ENCODE measurements at regions not wholly inside any gene's neighbourhood (a gene's known extent, or its start where the extent isn't known, plus 50 kb on each side); places are given as distances from the start of the nearest gene placed in this dataset.
"Not testable (repeated sequence)": the region's sequence is repeated elsewhere in the genome, so short reads cannot be mapped to it uniquely, and the experiment has no call there.

GRCh38 chr21:35401476-35401875, 352.4 kb upstream of the RUNX1 start:
- no peak for DNase-seq (ENCODE audit: low spot score)

- peak; percentile 38 for DNase-seq (ENCODE audit: low spot score)
Observed at GRCh38 chr21:35400233-35400939, 351.3 kb upstream of the RUNX1 start.

GRCh38 chr21:35399706-35400105, 350.6 kb upstream of the RUNX1 start:
- no peak for DNase-seq (ENCODE audit: low spot score)

- DNase-seq (ENCODE audit: low spot score), result no peak
Observed at GRCh38 chr21:35399002-35399530, 350.0 kb upstream of the RUNX1 start.

- DNase-seq (ENCODE audit: low spot score), result no peak
Observed at GRCh38 chr21:35398346-35398982, 349.4 kb upstream of the RUNX1 start.

DNA sequence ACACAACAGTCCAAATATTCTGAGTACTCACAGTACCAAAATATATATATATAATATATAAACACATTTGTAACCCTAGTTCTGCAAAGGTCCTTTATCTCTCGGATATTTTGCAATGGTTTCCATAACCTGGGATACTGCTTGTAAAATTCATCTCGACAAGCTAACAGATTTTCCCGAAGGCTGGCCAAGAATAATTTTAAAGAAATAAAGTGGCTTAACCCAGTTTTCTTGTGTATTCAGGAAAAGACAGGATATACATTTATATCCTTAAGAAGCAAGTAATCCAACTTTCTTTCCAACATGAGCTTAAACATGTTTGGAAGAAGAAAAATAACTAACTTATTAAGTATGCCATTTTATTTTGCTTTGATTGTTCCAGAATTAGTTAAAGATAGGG, 348.7 kb upstream of the RUNX1 start:
- no peak for DNase-seq (ENCODE audit: low spot score)

- DNase-seq (ENCODE audit: low spot score), result no peak
Observed at GRCh38 chr21:35396655-35397054, 347.6 kb upstream of the RUNX1 start.

GRCh38 chr21:35395728-35396127, 346.6 kb upstream of the RUNX1 start:
- DNase-seq (ENCODE audit: low spot score), result no peak

- DNase-seq (ENCODE audit: low spot score), result no peak
Observed at GRCh38 chr21:35394634-35395369, 345.7 kb upstream of the RUNX1 start.

DNA sequence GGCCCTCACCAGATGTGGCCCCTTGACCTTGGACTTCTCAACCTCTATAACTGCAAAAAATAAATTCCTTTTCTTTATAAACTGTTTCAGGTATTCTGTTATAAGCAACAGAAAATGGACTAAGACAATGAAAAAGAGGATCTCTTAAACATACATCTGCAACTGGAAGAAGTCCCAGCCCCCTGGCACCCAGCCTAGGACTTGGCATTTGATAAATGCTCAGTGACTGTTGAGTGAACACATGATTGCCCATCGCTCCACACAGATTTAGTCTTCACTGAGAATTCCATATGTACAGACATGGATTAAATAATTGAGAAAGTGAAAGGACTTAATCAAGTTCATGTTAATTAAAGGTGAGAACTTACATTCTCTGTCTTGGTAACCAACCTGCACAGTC, 344.9 kb upstream of the RUNX1 start:
- DNase-seq (ENCODE audit: low spot score), result no peak

- no peak for DNase-seq (ENCODE audit: low spot score)
Observed at GRCh38 chr21:35390013-35390776, 341.1 kb upstream of the RUNX1 start.

- no peak for DNase-seq (ENCODE audit: low spot score)
Observed at GRCh38 chr21:35386491-35387079, 337.5 kb upstream of the RUNX1 start.

DNA sequence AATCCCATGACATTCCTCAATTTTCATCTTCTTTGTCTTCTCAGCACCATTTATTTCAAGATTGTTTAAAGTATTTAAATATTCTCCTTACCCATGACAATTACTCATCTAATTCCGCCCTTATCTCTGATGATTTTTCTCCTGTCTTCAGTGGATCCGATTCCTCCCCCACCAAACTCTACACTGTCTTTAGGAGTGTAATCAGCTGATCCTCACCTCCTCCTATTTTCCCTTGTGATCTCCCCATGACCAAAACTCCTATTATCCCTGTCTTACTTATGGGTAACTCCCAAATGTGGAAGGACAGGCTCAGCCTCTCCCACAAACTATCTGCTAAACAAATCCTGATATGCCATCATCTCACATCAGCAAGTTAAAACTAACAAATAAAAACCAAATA, 335.3 kb upstream of the RUNX1 start:
- no peak for DNase-seq (ENCODE audit: low spot score)

DNA sequence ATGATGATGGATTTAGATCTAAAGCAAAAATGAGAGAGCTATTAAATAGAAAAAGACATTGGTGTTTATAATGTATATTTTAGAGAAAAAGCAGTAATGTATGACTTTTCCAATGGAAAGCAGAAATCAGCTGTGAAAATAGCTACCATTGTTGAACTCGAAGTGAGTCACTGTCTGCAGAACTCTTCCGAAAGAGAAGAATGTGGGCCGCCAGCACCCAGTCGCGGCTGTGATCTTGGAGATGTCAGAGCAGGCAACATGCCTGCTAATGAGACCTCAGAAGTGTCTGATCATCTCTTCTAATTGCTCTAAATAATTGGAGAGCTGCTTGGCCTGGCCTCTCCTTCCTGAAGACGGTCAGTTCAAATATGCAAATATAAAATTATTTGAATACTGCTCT, 333.6 kb upstream of the RUNX1 start:
- no peak for DNase-seq (ENCODE audit: low spot score)

GRCh38 chr21:35381743-35382310, 332.7 kb upstream of the RUNX1 start:
- no peak for DNase-seq (ENCODE audit: low spot score)

DNA sequence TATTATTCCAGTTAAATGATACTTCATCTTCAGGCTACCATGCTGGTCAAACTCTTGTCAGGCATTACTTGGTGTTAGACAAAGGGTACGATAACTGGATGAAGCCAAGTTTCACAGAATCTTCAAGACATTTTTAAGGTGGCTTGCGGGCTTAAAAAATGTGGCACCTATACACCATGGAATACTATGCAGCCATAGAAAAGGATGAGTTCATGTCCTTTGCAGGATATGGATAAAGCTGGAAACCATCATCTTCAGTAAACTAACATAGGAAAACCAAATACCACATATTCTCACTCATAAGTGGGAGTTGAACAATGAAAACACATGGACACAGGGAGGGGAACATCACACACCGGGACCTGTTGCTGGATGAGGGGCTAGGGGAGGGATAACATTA, 331.2 kb upstream of the RUNX1 start:
- DNase-seq (ENCODE audit: low spot score), result not testable (repeated sequence)

- DNase-seq (ENCODE audit: low spot score), result no peak
Observed at GRCh38 chr21:35378881-35379280, 329.8 kb upstream of the RUNX1 start.

GRCh38 chr21:35377505-35378090, 328.5 kb upstream of the RUNX1 start:
- no peak for DNase-seq (ENCODE audit: low spot score)

DNA sequence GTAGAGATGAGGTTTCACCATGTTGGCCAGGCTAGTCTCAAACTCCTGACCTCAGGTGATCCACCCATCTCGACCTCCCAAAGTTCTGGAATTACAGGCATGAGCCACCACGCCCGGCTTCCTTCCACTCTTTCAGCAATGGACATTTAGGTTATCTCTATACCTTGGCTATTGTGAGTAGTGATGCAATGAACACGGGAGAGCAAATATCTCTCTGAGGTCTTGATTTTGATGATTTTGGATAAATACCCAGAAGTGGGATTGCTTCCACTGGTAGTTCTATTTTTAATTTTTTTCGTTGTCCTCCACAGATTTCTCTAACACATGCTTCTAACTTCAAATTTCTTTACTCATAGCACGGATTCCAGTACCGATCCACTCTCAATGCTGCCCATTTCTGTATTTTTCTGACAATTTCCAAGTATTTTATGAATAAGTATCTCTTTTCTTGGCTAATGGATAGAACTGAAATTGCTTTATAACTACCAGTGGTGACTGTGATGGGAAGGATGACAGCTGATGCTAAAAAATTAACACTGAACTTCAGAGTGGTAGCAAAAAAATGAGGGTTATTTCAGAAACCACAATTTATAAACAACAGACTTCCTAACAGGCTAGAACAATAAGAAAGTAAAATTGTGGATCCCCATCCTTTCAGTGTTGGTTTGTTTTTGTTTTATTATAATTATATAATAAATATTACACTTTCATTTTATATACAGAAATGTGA, 327.5 kb upstream of the RUNX1 start:
- no peak for DNase-seq (ENCODE audit: low spot score)

- no peak for DNase-seq (ENCODE audit: low spot score)
Observed at GRCh38 chr21:35375115-35375514, 326.0 kb upstream of the RUNX1 start.

Data from mucosa of gallbladder (tissue), 1 donor.